Calu3 (cell line): ENCODE measurements at regions not wholly inside any gene's neighbourhood (a gene's known extent, or its start where the extent isn't known, plus 50 kb on each side); places are given as distances from the start of the nearest gene placed in this dataset.
"Not testable (repeated sequence)": the region's sequence is repeated elsewhere in the genome, so short reads cannot be mapped to it uniquely, and the experiment has no call there.

Experiments
- BruUV-seq: library from RNA; stranded (reverse); fragments of 400-500 nt; replicated peaks from 2 replicates; lab custom pipeline; 2021; lab: Mats Ljungman, UMichigan
- CTCF ChIA-PET: fragments of 300-600 bp; sonication (Branson Sonifier 250); formaldehyde crosslinking; loops from one replicate; lab custom pipeline; 2022; ENCODE audit warnings: antibody characterized with exemption; lab: Charles Lee
- DNase-seq: peaks from one replicate; pipeline ENCODE4 v3.0.0; 2022
- H3K27ac Mint-ChIP-seq: one replicate; pipeline ENCODE4 v1.8.0; 2022; ENCODE audit warnings: mixed read lengths; ENCODE audit not compliant: unreplicated experiment
- H3K27me3 Mint-ChIP-seq: one replicate; pipeline ENCODE4 v1.8.0; 2022; ENCODE audit warnings: mixed read lengths; ENCODE audit not compliant: unreplicated experiment
- H3K36me3 Mint-ChIP-seq: one replicate; pipeline ENCODE4 v1.8.0; 2022; ENCODE audit warnings: mild to moderate bottlenecking, moderate library complexity, mixed read lengths; ENCODE audit not compliant: insufficient read depth, unreplicated experiment
- H3K4me1 Mint-ChIP-seq: one replicate; pipeline ENCODE4 v1.8.0; 2022; ENCODE audit warnings: mild to moderate bottlenecking, low read depth, mixed read lengths; ENCODE audit not compliant: unreplicated experiment
- H3K4me3 Mint-ChIP-seq: one replicate; pipeline ENCODE4 v1.8.0; 2022; ENCODE audit warnings: mild to moderate bottlenecking, low read depth, moderate library complexity, mixed read lengths; ENCODE audit not compliant: unreplicated experiment
- H3K9me3 Mint-ChIP-seq: one replicate; pipeline ENCODE4 v1.8.0; 2022; ENCODE audit warnings: low read depth, mixed read lengths; ENCODE audit not compliant: unreplicated experiment
- CTCF ChIP-seq: fragments of 200-600 bp; IDR thresholded peaks from one replicate; pipeline ENCODE4 v1.8.0; 2022; ENCODE audit warnings: antibody characterized with exemption; ENCODE audit not compliant: unreplicated experiment
- intact Hi-C: fragments of 100-400 bp; cut with micrococcal nuclease; formaldehyde crosslinking; loops from one replicate; pipeline ENCODE4 v1.10.0; 2022; ENCODE audit not compliant: unreplicated experiment

GRCh38 chr6:81875782-81876293, 123.4 kb upstream of the TENT5A start:
- peak; percentile 25 for DNase-seq
- CTCF ChIA-PET, result interaction anchor here (0.6 to 1.0 kb wide), 2 partner anchors 33 to 109 kb away, joined by 3 read pairs; no protein-coding TSS in a partner anchor
- no peak for TF ChIP-seq CTCF
- no TSS peak for BruUV-seq
- H3K36me3 Mint-ChIP-seq, result no peaks in the 10 kb centered on the region
- peaks cover 6% of the 10 kb centered on the region for H3K27me3 Mint-ChIP-seq
- H3K9me3 Mint-ChIP-seq, result peaks cover 10% of the 10 kb centered on the region
- intact Hi-C loops, result no loop called here
- H3K4me1 Mint-ChIP-seq, result peaks cover 9% of the 10 kb centered on the region
- H3K27ac Mint-ChIP-seq, result no peak overlapping the region
- no peak overlapping the region for H3K4me3 Mint-ChIP-seq

- Mint-ChIP-seq H3K4me1 (peaks cover 14% of the 10 kb centered on the region), H3K9me3 (peaks cover 12% of the 10 kb centered on the region)
- intact Hi-C loops, DNase-seq, BruUV-seq, H3K27me3 Mint-ChIP-seq, H3K27ac Mint-ChIP-seq, H3K4me3 Mint-ChIP-seq, H3K36me3 Mint-ChIP-seq, CTCF ChIA-PET: not testable (repeated sequence)
Measured at GRCh38 chr6:81869749-81870508, 117.4 kb upstream of the TENT5A start.

GRCh38 chr6:81865712-81866111, 113.2 kb upstream of the TENT5A start:
- Mint-ChIP-seq H3K4me1 (peaks cover 14% of the 10 kb centered on the region), H3K36me3 (no peaks in the 10 kb centered on the region), H3K4me3 (no peak overlapping the region), H3K27me3 (peaks cover 1% of the 10 kb centered on the region), H3K27ac (no peak overlapping the region), H3K9me3 (peaks cover 1% of the 10 kb centered on the region)
- CTCF ChIA-PET, result interaction anchor here (0.6 kb wide), 1 partner anchor 38 kb away, joined by 3 read pairs; no protein-coding TSS in a partner anchor
- TF ChIP-seq CTCF, result no peak
- intact Hi-C loops, result no loop called here
- no TSS peak for BruUV-seq
- DNase-seq, result no peak

GRCh38 chr6:81864124-81864523, 111.6 kb upstream of the TENT5A start:
- Mint-ChIP-seq H3K4me1 (peaks cover 14% of the 10 kb centered on the region), H3K4me3 (no peak overlapping the region), H3K27me3 (no peaks in the 10 kb centered on the region), H3K27ac (no peak overlapping the region), H3K9me3 (no peaks in the 10 kb centered on the region), H3K36me3 (no peaks in the 10 kb centered on the region)
- intact Hi-C loops, result no loop called here
- TF ChIP-seq CTCF, result no peak
- no TSS peak for BruUV-seq
- CTCF ChIA-PET, result no interaction called here
- DNase-seq, result no peak

GRCh38 chr6:81863123-81863522, 110.6 kb upstream of the TENT5A start:
- CTCF ChIA-PET, result interaction anchor here (0.6 kb wide), 1 partner anchor 310 kb away, joined by 3 read pairs; no protein-coding TSS in a partner anchor
- H3K4me1 Mint-ChIP-seq, result peaks cover 14% of the 10 kb centered on the region
- intact Hi-C loops, result no loop called here
- no peaks in the 10 kb centered on the region for H3K27me3 Mint-ChIP-seq
- H3K9me3 Mint-ChIP-seq, result no peaks in the 10 kb centered on the region
- H3K27ac Mint-ChIP-seq, result no peak overlapping the region
- TF ChIP-seq CTCF, result no peak
- BruUV-seq, result no TSS peak
- DNase-seq, result no peak
- H3K4me3 Mint-ChIP-seq, result no peak overlapping the region
- H3K36me3 Mint-ChIP-seq, result no peaks in the 10 kb centered on the region
